K562 (cell line): ENCODE measurements at regions not wholly inside any gene's neighbourhood (a gene's known extent, or its start where the extent isn't known, plus 50 kb on each side); places are given as distances from the start of the nearest gene placed in this dataset.

Source experiments
- ATAC-seq: fragments of 200-7000 bp; cut with Tn5 transposase; 3 replicates; pipeline ENCODE4 v1.9.1; 2020; ENCODE audit warnings: moderate library complexity
- BruUV-seq: library from RNA; stranded (reverse); fragments of 400-500 nt; replicated peaks from 2 replicates; lab custom pipeline; 2021; lab: Mats Ljungman, UMichigan
- CTCF ChIA-PET: fragments of 300-600 bp; formaldehyde crosslinking; extraction: SDS; loops from one replicate; lab custom pipeline; 2021; ENCODE audit warnings: low intra/inter-chr PET ratio; lab: Yijun Ruan, JAX
- POLR2A ChIA-PET: fragments of 300-600, 350-650 bp; sonication (Branson Sonifier 250); formaldehyde crosslinking; extraction: SDS; loops from one replicate; lab custom pipeline; 2021; ENCODE audit warnings: antibody characterized with exemption, inconsistent platforms; lab: Yijun Ruan, JAX
- DNase-seq, 4 experiments: peaks; one replicate each; pipeline versions ENCODE4 v3.0.0 to v3.0.0-alpha.2; 2011 to 2018; ENCODE audit warnings: low spot score in 3 of 4, mixed read lengths in 3 of 4; ENCODE audit errors: extremely low read depth in 1 of 4
- FAIRE-seq: peaks from 2 replicates; lab custom pipeline; 2011; peaks lifted over from hg19 to GRCh38; lab: Jason Lieb, UNC
- H2AFZ ChIP-seq: 2 replicates; pipeline ENCODE4 v1.6.0; 2011; ENCODE audit warnings: low read depth, low read length, control low read depth, inconsistent platforms
- H3K27ac ChIP-seq: fragments of 200-600 bp; 3 replicates; pipeline ENCODE4 v1.8.0; 2011; ENCODE audit warnings: low read depth, mild to moderate bottlenecking, control low read depth, inconsistent platforms, low read length, moderate library complexity, mixed read lengths; ENCODE audit errors: extremely low read depth
- H3K27me3 ChIP-seq, 2 experiments: fragments of 300-600 bp in 1 of 2; 2 replicates in 1 of 2; 3 replicates in 1 of 2; pipeline versions ENCODE4 v1.6.0 to v1.8.0; 2011; ENCODE audit warnings: inconsistent platforms in 2 of 2, low read length in 2 of 2, mild to moderate bottlenecking in 1 of 2, mixed read lengths in 1 of 2, moderate library complexity in 1 of 2; ENCODE audit not compliant: control insufficient read depth in 2 of 2, insufficient read depth in 2 of 2
- H3K36me3 ChIP-seq: fragments of 300-600 bp; 3 replicates; pipeline ENCODE4 v1.8.0; 2011; ENCODE audit warnings: mild to moderate bottlenecking, low read length, inconsistent platforms; ENCODE audit not compliant: control insufficient read depth, insufficient read depth
- H3K4me1 ChIP-seq, 2 experiments: fragments of 200-600 bp in 1 of 2; replicated peaks in 1 of 2; 2 replicates in 1 of 2; 3 replicates in 1 of 2; pipeline versions ENCODE4 v1.5.1 to v1.8.0; 2011; ENCODE audit warnings: inconsistent platforms in 2 of 2, low read length in 2 of 2, mild to moderate bottlenecking in 1 of 2, mixed read lengths in 1 of 2, moderate library complexity in 1 of 2; ENCODE audit not compliant: control insufficient read depth in 2 of 2, insufficient read depth in 2 of 2
- H3K4me2 ChIP-seq: 2 replicates; pipeline ENCODE4 v1.6.1; 2011; ENCODE audit warnings: low read length, control low read depth, inconsistent platforms, mixed read lengths; ENCODE audit not compliant: insufficient read depth
- H3K4me3 ChIP-seq: fragments of 200-600 bp; sonication (generic), shearing (Covaris generic); 2 replicates; pipeline ENCODE4 v1.5.1; 2016; ENCODE audit warnings: control low read depth, inconsistent platforms
- H3K79me2 ChIP-seq: fragments of 200-600 bp; 3 replicates; pipeline ENCODE4 v1.8.0; 2011; ENCODE audit warnings: low read length, inconsistent platforms; ENCODE audit not compliant: control insufficient read depth, insufficient read depth
- H3K9ac ChIP-seq, 2 experiments: 2 replicates each; pipeline versions ENCODE4 v1.6.0 to v1.6.1; 2011; ENCODE audit warnings: low read depth in 2 of 2, low read length in 2 of 2, control low read depth in 1 of 2, inconsistent platforms in 1 of 2, mild to moderate bottlenecking in 1 of 2, mixed read lengths in 1 of 2; ENCODE audit not compliant: insufficient read depth in 1 of 2
- H3K9me1 ChIP-seq: one replicate; pipeline ENCODE4 v1.6.0; 2011; ENCODE audit warnings: inconsistent platforms, mild to moderate bottlenecking, low read length, moderate library complexity; ENCODE audit not compliant: control insufficient read depth, insufficient read depth
- H3K9me3 ChIP-seq: replicated peaks from 2 replicates; pipeline ENCODE4 v1.5.1; 2011; ENCODE audit warnings: low read depth, low read length, inconsistent platforms; ENCODE audit not compliant: control insufficient read depth, insufficient read depth
- H4K20me1 ChIP-seq: replicated peaks from 2 replicates; pipeline ENCODE4 v1.6.1; 2011; ENCODE audit warnings: low read length, inconsistent platforms, mixed read lengths; ENCODE audit not compliant: control insufficient read depth, insufficient read depth
- TRIM28 ChIP-seq: fragments of 450-650 bp; IDR thresholded peaks from 2 replicates; pipeline ENCODE4 v1.6.1; 2017
- WGBS: fragments of 100-300 bp; shearing (Covaris generic); methylation state at CpG from one replicate; pipeline ENCODE4 v1.1.6; 2016; ENCODE audit warnings: low coverage, mixed read lengths; ENCODE audit not compliant: insufficient coverage; ENCODE audit errors: missing lambda C conversion rate; 5-methylcytosine and 5-hydroxymethylcytosine counted together
- in situ Hi-C: fragments of 300-500 bp; cut with MboI; formaldehyde crosslinking; loops from 4 replicates; pipeline ENCODE4 v1.15.0; 2018; ENCODE audit warnings: inconsistent platforms, mixed read lengths
- intact Hi-C: fragments of 100-400 bp; cut with micrococcal nuclease; formaldehyde crosslinking; loops from 2 replicates; pipeline ENCODE4 v1.14.2; 2022
- TF ChIP-seq, protein P1 (sequence below), 2 experiments: fragments of 450-650 bp in 1 of 2; sonication (generic) in 1 of 2; formaldehyde crosslinking in 1 of 2; IDR thresholded peaks in 1 of 2; conservative IDR thresholded peaks in 1 of 2; 2 replicates each; pipeline versions ENCODE4 v1.6.1 to v1.8.1; 2016 to 2023; ENCODE audit warnings: mild to moderate bottlenecking in 2 of 2, moderate library complexity in 2 of 2, inconsistent platforms in 1 of 2, missing genetic modification reagents in 1 of 2
- TF ChIP-seq, protein P2 (sequence below): sonication (generic); formaldehyde crosslinking; IDR thresholded peaks from 2 replicates; pipeline ENCODE4 v1.8.0; 2023; ENCODE audit warnings: mild to moderate bottlenecking, missing genetic modification reagents

DNA sequence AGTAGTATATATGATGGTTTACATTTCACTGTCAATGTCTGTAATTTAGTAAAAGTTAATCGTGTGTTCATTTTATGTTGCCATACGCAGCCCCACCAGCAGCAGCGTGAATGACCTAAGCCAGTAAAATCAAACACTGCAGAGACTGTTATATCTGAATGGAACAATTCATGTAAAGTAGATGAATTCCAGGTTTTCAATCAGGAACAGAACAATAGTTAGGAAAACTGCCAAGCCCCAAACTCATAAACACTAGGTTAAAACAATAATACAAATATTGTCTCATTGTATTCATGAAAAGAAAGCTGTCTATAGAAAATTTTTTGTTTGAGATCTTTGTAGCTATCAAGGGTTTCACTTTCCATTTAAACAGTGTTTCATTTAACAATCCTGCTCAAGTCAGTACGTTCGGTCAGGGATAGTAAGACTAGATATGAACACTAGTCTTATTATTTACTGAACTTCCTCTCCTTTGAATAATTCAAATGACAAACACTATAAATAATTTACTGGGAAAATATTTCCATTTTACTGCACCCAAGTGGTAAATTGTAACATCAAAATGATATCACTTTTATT is 256.8 kb upstream of the FLRT2 start:
- Histone ChIP-seq H3K4me1 (no peaks in the 10 kb centered on the region), H3K36me3 (no peaks in the 10 kb centered on the region), H3K9ac (no peak overlapping the region), H3K4me2 (no peak overlapping the region), H4K20me1 (no peaks in the 10 kb centered on the region), H3K79me2 (no peaks in the 10 kb centered on the region), H3K27me3 (no peaks in the 10 kb centered on the region), H3K4me3 (no peak overlapping the region), H3K27ac (no peak overlapping the region), H2AFZ (no peak overlapping the region), H3K9me1 (no peaks in the 10 kb centered on the region), H3K9me3 (no peaks in the 10 kb centered on the region)
- no peak for FAIRE-seq
- no peak for DNase-seq
- 2% methylated on average over 5 of the region's 5 CpGs for whole genome bisulfite sequencing
- no TSS peak for BruUV-seq
- in situ Hi-C loops, result no loop called here
- ChIA-PET CTCF (no interaction called here), POLR2A (no interaction called here)
- intact Hi-C loops, result no loop called here
- TF ChIP-seq TRIM28, result no peak
- TF ChIP-seq, protein P1, sequence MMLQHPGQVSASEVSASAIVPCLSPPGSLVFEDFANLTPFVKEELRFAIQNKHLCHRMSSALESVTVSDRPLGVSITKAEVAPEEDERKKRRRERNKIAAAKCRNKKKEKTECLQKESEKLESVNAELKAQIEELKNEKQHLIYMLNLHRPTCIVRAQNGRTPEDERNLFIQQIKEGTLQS (IDR thresholded peaks at IDR 0.05), result no peak
- TF ChIP-seq, protein P1 (CRISPR knock-in tag; conservative IDR thresholded peaks at IDR 0.05), result no peak
- TF ChIP-seq, protein P2, sequence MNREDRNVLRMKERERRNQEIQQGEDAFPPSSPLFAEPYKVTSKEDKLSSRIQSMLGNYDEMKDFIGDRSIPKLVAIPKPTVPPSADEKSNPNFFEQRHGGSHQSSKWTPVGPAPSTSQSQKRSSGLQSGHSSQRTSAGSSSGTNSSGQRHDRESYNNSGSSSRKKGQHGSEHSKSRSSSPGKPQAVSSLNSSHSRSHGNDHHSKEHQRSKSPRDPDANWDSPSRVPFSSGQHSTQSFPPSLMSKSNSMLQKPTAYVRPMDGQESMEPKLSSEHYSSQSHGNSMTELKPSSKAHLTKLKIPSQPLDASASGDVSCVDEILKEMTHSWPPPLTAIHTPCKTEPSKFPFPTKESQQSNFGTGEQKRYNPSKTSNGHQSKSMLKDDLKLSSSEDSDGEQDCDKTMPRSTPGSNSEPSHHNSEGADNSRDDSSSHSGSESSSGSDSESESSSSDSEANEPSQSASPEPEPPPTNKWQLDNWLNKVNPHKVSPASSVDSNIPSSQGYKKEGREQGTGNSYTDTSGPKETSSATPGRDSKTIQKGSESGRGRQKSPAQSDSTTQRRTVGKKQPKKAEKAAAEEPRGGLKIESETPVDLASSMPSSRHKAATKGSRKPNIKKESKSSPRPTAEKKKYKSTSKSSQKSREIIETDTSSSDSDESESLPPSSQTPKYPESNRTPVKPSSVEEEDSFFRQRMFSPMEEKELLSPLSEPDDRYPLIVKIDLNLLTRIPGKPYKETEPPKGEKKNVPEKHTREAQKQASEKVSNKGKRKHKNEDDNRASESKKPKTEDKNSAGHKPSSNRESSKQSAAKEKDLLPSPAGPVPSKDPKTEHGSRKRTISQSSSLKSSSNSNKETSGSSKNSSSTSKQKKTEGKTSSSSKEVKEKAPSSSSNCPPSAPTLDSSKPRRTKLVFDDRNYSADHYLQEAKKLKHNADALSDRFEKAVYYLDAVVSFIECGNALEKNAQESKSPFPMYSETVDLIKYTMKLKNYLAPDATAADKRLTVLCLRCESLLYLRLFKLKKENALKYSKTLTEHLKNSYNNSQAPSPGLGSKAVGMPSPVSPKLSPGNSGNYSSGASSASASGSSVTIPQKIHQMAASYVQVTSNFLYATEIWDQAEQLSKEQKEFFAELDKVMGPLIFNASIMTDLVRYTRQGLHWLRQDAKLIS, result no peak
- no peak for ATAC-seq
